Activated CD8-positive, alpha-beta memory T cell treated with anti-CD3 and anti-CD28 coated beads, Interleukin-2, amount 50 U/mL, for 1 hour (primary cell): ENCODE measurements at regions not wholly inside any gene's neighbourhood (a gene's known extent, or its start where the extent isn't known, plus 50 kb on each side); places are given as distances from the start of the nearest gene placed in this dataset.

ENCODE experiments used
- DNase-seq: peaks from one replicate; pipeline ENCODE4 v3.0.0-alpha.2; 2020; ENCODE audit errors: extremely low read depth

- DNase-seq: no peak
These were observed 306.9 kb downstream of the SLITRK6 start for GRCh38 chr13:85492283-85492682.

- no peak for DNase-seq
These were observed 312.6 kb downstream of the SLITRK6 start for GRCh38 chr13:85486663-85487062.

- DNase-seq: no peak
These were observed 326.1 kb downstream of the SLITRK6 start for GRCh38 chr13:85473144-85473543.

- no peak for DNase-seq
These were observed 329.9 kb downstream of the SLITRK6 start for GRCh38 chr13:85469320-85469719.

- no peak for DNase-seq
These were observed 336.3 kb downstream of the SLITRK6 start for GRCh38 chr13:85462792-85463425.

- DNase-seq: no peak
These were observed 337.6 kb downstream of the SLITRK6 start for GRCh38 chr13:85461621-85462020.

GRCh38 chr13:85445534-85445933, 353.7 kb downstream of the SLITRK6 start:
- no peak for DNase-seq

GRCh38 chr13:85441975-85442374, 357.2 kb downstream of the SLITRK6 start:
- no peak for DNase-seq

GRCh38 chr13:85441364-85441763, 357.9 kb downstream of the SLITRK6 start:
- DNase-seq: no peak

- no peak for DNase-seq
These were observed 363.2 kb downstream of the SLITRK6 start for GRCh38 chr13:85436029-85436428.

GRCh38 chr13:85434927-85435326, 364.3 kb downstream of the SLITRK6 start:
- DNase-seq: no peak

- DNase-seq: no peak
These were observed 366.3 kb downstream of the SLITRK6 start for GRCh38 chr13:85432881-85433280.

GRCh38 chr13:85431720-85432119, 367.5 kb downstream of the SLITRK6 start:
- no peak for DNase-seq

GRCh38 chr13:85430216-85430794, 368.9 kb downstream of the SLITRK6 start:
- no peak for DNase-seq

- DNase-seq: no peak
These were observed 371.8 kb downstream of the SLITRK6 start for GRCh38 chr13:85427416-85427815.

GRCh38 chr13:85420136-85420535, 379.1 kb downstream of the SLITRK6 start:
- no peak for DNase-seq

- no peak for DNase-seq
These were observed 379.6 kb downstream of the SLITRK6 start for GRCh38 chr13:85419611-85420010.

- no peak for DNase-seq
These were observed 381.4 kb downstream of the SLITRK6 start for GRCh38 chr13:85417807-85418206.

GRCh38 chr13:85413664-85414063, 385.6 kb downstream of the SLITRK6 start:
- DNase-seq: no peak

GRCh38 chr13:85412448-85412847, 386.8 kb downstream of the SLITRK6 start:
- DNase-seq: no peak

- DNase-seq: no peak
These were observed 387.6 kb downstream of the SLITRK6 start for GRCh38 chr13:85411591-85411990.

GRCh38 chr13:85408415-85408814, 390.8 kb downstream of the SLITRK6 start:
- no peak for DNase-seq

- no peak for DNase-seq
These were observed 392.8 kb downstream of the SLITRK6 start for GRCh38 chr13:85406269-85406975.
